ELR (cell line): ENCODE measurements at regions not wholly inside any gene's neighbourhood (a gene's known extent, or its start where the extent isn't known, plus 50 kb on each side); places are given as distances from the start of the nearest gene placed in this dataset.

Experiments used
- DNase-seq: peaks from one replicate; pipeline ENCODE4 v3.0.0-alpha.2; 2015; ENCODE audit warnings: low read depth

DNA sequence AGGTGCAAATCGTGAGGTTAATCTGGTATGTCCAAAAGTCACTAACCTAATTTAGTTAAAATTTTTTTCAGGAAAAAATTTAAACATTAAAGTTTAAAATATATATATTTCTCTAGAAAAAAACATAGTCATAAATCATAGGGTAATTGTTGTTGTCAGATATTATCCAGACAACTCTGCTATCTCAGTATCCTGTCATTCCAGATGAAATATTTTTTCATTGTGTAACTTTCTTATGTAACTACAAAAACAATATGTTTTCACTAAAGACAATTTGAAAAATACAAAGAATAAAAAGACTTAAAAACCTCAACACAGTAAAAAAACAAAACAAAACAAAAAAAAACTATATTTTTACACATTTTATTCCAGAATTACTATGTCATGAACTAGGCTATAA is 57.6 kb downstream of the TENT5A start:
- DNase-seq: no peak

DNA sequence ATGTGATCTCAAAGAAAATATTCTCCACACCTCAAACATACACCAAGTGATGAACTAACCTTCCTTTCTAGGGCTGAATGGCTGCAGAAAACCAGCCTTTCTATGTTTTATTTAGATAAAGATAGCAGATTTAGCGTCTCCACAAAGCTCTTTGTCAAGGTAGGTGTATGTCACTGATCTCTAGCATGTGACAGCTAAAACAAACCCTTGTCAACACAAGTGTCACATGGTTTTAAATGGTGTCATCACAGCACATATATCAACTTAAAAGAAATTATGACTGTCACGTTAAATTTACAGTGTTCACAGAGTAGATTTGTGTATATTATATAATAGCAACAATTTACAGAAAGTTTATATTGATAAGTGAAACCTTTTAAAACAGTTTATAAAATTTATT is 58.3 kb downstream of the TENT5A start:
- DNase-seq: no peak

DNA sequence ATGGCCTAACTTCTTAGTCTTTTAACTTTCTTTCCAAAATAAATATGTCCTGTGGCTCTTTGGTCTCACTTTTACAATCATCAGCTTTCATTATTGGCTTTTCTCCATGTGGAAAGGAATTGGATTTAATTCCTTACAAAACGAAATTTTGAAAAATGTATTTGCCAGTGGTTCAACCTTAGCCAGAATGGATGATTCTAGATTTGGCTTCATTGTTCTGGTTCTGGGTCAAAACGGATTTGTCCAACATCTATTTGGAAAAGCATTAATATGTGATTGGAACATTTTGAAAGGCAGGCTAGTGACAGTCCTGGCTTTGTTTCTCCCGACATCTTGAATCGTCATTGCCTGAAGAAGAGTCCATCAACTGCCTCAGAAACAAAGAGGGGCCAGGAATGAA is 59.2 kb downstream of the TENT5A start:
- no peak for DNase-seq

DNA sequence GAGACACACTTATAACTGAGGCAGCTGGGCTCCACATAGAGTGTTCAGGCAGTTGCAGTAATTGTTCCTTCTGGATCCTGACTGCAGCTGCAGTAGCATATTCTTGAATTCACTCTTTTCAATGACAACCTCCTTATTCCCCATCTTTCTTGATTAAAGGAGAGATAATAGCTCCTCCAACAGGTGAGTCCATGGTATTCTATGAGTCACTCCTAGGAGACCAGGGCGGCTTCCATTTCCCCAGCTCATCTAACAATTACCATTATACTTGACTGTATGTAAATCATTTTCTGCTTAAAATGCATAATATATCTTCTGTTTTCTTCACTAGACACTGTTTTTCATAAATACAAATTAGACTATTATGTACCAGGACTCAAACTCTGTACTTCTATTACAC is 62.4 kb downstream of the TENT5A start:
- DNase-seq: no peak

DNA sequence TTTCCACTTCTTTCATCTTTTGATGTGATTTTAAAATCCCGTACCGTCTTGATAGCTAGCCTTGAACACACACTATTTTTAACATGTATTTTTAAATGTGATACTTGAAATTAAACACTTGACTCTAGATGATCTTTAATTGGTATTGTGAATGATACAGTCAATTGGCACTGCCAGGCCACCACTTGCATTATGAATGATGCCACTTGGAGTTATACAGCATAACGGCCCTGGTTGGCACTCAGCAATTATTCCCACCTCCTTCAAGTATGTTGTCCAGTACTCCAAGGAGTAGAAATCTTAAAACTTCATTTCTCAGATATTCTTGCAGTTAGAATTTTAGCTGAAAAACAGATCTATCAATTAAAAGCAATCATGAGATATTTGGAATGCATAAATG is 62.9 kb downstream of the TENT5A start:
- DNase-seq: no peak

DNA sequence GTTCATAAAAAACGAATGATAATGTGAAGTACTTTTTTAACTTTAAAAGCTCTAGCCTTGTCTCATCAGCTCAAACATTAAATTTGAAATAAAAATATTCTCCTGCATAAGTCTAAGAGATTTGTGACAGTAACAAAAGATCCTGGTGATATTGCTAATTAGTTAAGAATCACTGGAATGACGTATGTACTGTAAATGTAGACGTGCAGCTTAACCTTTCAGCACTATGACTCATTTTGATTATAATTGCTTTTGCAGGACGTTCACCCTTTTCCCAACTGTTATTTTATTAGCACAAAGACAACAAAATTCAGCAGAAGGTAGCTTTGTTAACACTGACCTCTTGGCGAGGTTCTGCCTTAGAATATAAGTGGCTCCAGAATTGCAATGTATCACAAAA is 68.6 kb downstream of the TENT5A start:
- DNase-seq: peak; percentile 42

DNA sequence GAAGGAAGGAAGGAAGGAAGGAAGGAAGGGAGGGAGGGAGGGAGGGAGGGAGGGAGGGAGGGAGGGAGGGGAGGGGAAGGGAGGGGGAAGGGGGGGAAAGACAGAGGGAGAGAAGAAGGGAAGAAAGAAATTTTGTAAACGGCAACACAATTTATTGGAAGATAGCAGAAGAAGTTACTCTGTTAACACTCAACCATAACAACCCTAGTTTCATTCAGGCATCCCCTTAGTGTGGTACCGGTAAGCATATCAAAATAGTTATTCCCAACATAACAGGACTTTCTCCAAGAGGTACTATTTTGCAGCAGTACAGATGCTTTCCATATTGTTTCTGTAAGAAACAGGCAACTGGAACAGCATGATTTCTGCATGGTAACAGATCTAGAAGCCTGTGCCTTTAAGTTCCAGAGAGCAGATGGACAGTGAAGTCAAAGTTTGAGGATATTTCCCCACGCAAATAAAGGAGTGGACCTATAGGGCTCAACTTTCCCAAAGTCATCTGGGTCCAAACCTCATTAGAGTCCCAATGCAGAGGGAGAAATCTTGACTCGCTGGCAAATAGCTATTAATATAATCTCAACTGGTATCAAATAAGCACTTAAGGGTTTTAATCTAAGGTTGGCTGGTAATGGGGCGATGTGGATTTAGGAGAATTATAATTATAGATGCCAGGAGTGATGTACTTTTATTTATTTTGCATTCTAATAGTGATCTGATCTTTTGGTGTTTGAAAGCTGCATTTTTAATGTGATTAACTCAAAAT is 69.4 kb downstream of the TENT5A start:
- no peak for DNase-seq

DNA sequence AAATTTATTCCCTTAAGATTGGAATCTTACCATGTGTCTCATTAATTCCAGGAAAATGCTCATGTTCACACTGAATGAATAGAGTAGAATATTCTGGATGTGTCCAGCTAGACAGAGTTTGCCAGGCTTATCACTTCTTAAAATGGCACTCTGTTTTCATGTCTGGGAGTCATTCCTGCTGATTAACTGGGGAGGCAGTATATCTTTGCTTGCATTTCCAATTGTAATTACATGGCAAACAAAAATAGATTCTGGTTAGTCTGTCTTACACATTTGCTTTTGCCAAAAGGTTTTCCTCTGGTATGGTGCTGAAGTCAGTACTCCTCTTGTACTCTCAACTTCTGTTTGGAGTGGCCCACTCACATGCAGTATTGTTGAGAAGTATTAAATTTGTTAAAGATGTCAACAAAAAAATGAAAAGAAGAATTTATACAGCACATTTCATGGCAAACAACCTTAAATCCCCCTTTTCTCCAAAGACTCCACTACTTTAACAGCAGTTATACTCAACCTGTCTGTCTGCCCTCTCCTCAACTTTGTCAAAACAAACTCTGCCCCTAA is 70.2 kb downstream of the TENT5A start:
- no peak for DNase-seq

DNA sequence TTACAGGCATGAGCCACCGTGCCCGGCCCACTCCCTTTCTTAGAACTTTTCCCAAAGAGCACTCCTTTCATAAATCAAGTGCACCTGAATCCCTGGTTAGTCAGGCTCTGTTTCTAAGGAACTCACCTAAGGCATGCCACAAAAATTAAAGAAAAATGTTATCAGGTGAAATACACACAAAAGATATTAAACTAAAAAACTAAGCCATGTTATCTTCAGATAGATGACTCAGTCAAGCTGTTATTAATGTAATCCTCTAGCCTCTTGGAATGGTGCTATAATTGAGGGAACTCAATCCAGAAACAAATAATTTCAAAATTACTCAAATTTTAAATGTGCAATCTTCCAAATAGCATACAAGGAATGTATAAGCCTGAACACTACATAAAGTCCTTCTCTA is 83.0 kb downstream of the TENT5A start:
- DNase-seq: no peak

DNA sequence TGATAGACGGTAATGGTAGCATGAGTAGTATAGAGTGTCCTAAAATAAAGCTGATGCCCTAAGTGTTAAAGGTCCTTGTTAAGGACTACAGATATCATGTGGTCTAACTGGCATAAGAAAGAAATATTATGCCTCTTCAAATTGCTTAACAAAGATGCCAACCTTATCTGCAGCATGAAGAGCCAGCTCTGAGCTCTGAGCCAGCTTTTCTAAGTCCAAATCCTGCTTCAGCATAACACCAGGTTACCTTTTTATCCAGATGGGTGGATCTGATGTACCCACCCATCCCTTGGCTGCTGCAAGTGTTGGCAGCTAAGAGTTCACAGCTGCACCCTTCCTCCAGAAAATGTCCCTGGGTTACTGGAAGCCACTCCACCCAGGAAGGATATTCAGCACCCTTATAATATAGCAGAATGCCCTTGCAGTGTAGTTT is 83.8 kb downstream of the TENT5A start:
- DNase-seq: no peak

DNA sequence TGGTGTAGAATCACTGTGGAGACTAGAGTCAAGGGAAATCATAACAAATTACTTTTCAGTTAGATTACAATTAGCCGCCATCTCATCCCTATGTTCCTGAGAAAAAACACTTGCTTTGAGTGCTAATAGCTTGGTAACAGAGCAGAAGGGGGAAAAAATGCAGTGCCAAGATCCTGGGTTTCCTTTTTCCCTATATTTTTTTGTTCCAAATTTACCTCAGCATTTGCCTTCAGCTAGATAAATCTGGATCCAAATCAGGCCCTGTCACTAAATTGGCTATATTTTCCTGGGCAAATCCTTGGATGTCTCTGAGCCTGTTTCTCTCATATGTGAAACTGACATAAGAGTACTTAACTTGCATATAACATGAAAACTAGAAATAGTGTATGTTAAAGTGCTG is 86.0 kb downstream of the TENT5A start:
- no peak for DNase-seq

DNA sequence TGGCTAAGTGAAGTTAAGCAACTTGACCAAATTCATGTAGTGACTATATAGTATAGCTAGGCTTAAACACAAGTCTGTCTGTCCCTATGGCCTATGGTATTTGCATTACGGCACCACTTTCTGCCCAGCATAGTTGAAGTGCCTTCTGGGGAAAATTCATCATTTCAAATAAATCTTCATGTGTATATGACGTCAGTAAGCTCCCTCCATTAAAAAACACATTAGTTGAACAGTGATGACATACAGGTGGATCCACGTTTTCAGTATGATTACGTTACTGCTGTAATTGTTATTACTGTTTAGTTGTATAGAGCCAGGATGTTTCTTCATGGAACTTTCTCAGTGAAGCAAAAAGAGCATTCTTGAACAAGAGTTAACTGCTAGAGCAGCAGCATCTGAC is 96.2 kb downstream of the TENT5A start:
- no peak for DNase-seq

DNA sequence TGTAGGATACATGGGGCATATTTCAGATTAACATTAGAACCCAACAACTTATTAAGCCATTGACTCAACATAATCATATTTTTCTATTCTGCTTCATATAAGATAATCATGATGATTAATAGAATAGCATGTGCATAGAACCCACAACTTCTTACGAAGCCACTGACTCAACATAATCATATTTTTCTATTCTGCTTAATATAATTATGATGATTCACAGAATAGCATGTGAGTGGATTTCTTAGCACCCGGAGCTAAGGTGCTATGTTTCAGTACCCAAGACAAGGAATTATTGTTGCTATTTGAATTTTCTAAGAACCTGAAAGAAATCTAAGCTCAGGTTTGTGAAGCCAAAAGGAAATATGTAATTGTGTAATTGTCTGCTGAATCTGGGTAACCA is 96.8 kb downstream of the TENT5A start:
- peak; percentile 1 for DNase-seq

DNA sequence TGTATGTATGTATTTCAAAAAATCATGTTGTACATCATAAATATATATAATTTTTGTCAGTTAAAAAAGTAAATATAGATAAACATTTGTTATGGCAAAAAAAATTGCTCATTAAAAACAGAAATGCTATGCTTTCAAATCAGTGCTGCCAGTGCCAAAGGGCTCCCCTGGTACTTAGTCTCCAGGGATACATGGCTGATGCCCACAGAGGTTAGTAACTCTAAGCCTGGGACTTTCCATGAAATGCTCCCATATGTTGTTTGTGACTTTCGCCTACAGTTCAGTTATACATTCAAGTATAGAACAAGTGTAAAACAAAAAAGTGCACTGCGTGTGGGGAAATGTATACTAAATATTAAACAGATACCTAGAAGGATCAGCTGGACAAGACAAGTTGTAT is 104.0 kb downstream of the TENT5A start:
- DNase-seq: no peak

DNA sequence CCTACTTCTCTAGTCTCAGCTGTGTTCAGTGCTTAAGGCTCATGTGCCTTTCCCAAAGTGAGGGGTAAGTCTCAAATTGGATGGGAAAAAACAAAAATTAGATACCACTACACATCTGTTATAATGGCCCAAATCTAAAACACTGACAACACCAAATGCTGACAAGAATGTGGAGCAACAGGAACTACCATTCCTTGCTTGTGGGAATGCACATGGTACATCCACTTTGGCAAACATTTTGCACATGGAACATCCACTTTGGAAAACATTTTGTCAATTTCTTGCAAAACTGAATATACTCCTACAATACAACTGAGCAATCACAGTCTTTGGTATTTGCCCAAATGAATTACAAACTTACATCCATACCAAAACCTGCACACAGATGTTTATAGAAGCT is 109.3 kb downstream of the TENT5A start:
- DNase-seq: no peak

DNA sequence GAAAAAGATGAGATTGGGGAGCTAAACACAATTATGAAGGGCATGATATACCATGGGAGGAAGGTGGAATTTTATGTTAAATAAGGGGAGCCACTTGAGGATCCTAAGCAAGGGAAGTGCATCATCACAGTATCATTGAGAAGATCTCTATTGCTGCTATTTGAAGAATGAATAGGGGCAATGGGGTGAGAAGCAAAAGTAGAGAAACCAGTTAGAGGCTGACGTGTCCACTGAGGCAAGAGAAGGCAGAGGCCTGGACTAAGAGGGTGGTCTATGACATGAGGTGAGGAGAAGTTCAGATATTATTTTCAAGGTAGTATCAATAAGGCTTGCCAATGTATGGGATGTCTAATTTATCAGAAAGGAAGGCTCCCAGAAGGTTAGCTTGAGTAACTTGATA is 111.6 kb downstream of the TENT5A start:
- no peak for DNase-seq

DNA sequence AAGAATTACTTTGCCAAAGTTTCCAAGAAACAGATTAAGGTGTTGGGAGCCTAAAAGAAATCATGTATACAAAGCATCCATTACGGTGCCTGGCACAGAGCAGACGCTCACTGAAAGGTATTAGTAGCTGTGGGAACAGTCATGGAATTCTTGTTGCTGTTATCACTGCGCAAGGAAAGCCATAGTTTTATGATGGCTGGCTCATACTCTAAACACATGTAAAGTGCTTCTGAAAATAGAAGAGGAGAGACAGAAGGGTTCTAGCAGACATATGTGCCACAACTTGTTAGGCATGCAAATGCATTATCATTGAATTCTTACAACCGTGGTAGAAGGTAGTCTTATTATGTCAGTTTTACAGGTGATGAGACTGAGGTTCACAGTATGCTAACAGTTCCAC is 112.4 kb downstream of the TENT5A start:
- DNase-seq: no peak

DNA sequence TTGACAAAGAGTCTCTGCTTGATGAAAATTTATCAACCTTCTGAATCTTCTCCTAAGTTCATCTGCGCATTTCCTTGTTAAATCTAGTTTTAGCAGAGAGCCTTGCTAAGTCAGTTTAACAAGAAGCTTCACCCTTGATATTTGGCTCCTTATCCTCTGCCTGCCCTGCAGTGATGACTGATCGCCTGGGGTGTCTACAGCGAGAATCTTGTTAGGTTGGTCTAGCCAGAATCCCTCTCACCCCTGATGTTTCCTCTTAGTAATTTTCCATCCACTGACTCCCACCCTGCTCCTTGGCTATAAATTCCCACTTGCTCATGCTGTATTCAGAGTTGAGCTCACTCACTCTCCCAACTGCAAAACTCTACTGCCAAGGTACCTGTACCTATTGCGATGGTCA is 114.1 kb downstream of the TENT5A start:
- no peak for DNase-seq

DNA sequence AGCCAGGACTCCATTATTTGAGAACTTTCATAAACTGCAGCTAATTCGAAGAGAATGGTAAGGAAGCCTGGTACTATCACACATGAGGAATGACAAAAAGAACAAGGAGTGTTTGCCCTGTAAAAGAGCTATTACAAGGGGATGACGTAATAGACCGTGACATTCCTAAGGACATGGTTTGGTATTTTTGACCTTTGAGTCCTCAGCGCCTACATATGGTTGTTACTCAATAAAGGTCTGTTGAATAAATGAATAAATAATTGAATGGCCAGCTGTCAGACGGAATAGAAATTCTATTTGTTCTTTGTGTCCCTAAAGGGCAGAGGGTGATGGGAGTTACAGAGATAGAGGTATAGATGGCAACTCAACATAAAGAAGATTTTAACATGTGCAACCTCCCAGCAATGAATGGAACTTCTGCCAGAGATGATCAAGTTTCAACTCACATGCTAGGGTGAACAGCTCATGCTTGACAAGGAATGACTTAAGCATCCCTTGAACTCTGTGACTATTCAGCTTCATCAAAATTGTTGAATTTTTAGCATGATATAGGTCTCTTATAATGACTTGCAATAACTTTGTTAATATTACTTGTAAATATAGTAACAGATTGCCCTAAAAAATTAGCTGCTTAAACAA is 115.4 kb downstream of the TENT5A start:
- no peak for DNase-seq

DNA sequence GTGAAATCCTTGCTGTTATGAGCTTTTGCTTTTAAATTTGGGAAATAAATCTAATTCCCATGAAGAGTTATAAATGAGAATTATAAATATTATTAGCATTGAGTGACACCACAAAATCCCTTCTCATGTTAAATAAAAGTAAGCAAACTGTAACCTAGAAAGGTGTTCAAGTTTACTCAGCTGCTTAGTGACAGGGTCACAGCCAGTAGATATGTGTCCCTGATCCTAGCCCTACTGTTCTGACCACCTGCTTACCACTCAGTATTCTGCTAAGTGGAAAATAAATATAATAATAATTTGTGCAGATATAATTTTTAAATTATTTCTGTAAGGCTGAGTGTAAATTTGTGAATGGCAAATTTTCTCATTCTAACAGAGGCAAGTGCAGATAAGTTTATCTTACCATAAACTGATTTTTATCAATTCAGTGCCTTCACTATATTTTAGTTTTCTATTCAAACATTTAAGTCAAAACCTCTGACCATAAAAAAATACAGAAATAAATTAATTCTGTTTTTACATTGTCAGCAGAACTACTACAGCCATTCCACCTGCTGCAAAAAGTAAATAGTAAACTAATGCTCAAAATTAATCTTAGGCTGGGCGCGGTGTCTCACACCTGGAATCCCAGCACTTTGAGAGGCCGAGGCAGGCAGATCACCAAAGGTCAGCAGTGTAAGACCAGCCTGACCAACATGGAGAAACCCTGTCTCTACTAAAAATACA is 118.2 kb downstream of the TENT5A start:
- no peak for DNase-seq

DNA sequence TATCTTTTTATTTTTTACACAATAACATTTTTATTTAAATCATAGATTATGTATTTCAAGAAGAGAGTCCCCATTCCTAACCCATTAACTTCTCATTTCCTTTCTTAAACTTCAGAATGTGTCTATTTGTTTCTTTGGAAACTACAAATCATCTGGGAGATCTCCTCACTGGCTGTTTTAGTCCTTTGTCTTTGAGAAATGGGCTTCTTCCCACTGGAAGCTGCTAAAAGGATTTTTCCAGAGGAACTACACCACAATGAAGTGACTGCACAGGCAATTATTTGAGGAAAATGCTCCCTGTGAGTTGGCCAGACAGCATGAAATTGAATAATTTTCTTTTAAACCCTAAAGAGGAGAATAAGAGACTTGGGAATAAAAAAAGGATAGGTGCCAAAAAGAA is 119.1 kb downstream of the TENT5A start:
- DNase-seq: no peak

DNA sequence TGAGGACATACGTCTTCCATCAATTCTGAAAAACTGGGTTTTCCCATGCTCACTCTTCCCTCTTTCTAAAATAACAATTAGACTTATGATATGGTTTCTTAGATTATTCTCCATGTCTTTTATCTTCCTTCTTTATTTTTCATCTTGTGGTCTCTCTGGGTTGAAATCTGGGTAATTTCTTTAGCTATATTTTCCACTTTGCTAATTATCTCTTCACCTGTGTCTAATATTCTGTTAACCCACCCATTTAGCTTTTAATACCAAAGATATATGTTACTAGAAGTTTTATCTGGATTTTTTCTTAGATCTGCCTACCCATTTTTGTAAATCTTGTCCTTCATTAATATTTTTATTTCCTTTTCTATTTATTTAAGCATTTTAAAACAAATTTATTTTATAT is 121.8 kb downstream of the TENT5A start:
- DNase-seq: no peak

DNA sequence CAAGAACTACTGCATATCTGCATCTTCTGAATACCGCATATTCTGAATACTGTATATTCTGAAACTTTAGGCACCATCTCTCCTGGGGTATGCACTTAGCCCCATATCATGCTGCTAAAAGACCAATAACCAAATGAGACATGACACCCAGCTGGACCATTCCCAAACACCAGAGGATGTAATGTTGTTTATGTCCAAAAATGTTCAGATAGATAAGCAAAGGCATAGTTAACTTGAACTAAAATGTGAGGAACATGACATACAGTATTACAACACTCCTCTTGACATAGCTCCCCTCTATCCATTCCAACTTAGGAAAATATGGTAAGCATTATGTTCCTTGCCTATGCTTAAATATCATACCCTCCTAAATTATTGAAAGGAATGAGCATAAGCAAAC is 127.3 kb downstream of the TENT5A start:
- DNase-seq: no peak
